GM18867 (cell line): ENCODE measurements at regions not wholly inside any gene's neighbourhood (a gene's known extent, or its start where the extent isn't known, plus 50 kb on each side); places are given as distances from the start of the nearest gene placed in this dataset.
"Not testable (repeated sequence)": the region's sequence is repeated elsewhere in the genome, so short reads cannot be mapped to it uniquely, and the experiment has no call there.

Experiments used
- ATAC-seq: cut with Tn5 transposase; IDR thresholded peaks from one replicate; pipeline ENCODE4 v1.9.1; 2021; ENCODE audit warnings: mild to moderate bottlenecking, moderate library complexity; ENCODE audit not compliant: unreplicated experiment

DNA sequence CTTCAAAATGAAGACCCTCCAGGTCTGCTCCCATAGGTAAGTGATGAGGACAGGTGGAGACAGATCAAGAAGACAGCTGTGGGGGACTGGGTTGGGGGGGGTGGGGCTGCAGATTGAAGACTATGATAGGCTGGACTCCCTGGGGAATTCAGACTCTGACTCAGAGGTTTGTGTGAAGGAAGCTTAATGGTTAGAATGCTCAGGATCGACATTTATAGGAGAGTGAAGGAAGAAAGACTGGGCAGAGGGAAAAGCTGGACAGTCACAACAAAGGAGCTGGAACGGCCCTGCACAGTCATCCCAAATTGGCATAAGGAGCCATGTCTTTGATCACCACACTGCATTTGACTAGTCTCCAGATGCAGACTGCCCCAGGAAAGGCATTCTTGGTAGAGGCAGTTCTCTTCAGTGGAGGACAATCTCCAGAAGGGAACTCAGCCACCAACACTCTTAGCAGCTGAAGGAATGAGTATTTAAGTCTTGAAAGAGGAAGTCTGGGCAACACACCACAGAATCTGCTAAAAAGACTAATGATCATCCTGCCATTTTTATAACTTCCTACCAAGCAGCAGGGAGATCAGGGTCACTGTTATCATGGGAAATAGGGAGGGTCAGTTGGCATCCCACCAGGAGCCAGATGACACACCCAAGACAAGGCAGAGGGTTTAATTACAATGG, 120.0 kb upstream of the ZC3H11B start:
- no peak for ATAC-seq

DNA sequence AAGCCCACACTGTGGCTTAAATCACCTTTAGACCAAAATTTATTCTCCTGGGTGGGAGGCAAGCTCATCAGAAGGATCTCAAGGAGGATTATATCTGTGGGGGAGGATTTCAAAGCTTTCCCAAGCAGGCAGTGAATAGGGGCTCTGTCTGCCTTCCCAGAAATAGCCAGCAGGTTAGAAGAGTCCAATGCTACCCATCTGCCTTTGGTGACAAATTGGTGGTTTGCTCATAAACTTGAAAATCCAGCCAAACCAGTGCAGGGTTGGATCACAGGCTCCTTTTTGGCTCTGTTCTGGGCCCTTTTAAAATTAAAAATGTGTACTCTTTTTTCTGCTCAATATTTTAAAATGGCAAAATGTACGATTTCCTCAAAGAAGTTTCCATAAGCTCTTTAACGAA, 118.9 kb upstream of the ZC3H11B start:
- ATAC-seq = no peak

GRCh38 chr1:219726480-219727272, 113.8 kb upstream of the ZC3H11B start:
- no peak for ATAC-seq

DNA sequence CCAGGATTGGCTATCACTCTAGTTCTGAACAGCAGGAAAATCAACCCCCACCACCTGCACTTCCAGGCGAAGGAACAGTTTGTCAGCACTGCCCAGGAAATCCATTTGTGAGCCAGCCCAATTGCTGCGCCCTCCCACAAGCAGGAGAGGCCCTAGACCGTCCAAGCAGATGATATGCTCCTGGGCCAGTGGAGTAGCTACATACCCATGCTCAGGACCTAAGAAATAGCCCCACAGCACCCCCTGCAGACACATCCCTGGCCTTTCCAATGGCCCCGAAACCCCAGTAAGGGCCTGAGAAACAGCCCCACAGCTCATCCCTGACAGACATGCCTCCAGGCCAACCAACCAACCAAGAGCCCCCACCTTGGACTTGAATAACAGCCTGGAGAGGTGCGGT, 111.5 kb upstream of the ZC3H11B start:
- no peak for ATAC-seq

DNA sequence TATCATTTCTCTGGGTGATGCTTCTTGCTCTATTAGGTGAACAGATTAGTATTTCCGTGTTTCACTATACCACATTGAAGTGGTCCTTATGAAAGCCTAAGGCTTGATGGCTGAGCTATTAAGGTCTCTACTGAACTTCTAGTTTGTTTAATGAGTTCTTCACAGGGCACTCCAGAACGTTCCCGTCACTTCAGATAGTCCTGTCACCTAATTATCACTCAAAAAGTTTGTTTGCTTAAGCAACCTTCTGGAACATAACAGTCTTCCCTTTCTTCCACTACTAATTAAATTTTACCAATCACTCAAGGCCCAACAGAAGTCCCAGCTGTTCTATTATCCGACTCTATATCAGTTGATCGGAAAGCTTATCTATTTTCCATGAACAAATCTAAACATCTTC, 104.6 kb upstream of the ZC3H11B start:
- no peak for ATAC-seq

- no peak for ATAC-seq
Measured at GRCh38 chr1:219716611-219717114, 103.8 kb upstream of the ZC3H11B start.

DNA sequence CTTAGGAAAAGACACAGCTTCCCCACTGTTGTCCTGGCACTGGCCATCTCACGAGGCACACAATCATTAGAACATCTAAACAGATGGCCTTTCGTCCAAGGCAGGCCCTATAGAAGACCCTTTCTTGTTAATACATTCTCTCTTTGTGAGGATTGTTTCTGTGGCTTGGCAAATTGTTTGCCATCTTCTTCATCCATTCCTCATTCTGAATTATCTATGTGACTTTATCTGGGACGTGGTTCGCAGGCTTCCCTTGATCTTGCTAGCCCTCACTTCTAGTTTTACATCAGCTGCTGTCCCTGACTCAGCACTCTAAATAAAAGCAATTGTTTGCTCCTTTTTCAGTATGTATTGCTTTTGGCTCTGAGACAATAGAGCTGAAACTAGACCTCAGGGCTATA, 101.1 kb upstream of the ZC3H11B start:
- no peak for ATAC-seq

DNA sequence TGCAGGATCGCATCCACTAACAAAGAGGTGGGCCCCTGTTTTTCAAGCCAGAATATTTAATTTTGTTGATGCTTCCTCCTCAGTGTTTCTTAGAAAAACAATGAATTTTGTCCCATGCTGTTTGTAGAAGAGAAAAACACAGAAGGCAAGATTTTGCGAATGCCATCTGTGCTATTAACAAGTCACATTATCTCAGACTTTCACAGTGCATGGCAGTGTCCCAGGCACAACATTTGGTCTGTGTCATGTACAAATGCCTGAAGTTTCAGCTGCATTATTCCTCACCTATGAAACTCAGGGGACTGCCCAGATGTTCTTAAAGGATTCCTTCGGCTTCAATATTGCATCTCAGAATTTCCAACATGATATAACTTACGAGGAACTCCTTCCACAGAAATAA, 99.6 kb upstream of the ZC3H11B start:
- no peak for ATAC-seq

- no peak for ATAC-seq
Measured at GRCh38 chr1:219710529-219711194, 97.8 kb upstream of the ZC3H11B start.

DNA sequence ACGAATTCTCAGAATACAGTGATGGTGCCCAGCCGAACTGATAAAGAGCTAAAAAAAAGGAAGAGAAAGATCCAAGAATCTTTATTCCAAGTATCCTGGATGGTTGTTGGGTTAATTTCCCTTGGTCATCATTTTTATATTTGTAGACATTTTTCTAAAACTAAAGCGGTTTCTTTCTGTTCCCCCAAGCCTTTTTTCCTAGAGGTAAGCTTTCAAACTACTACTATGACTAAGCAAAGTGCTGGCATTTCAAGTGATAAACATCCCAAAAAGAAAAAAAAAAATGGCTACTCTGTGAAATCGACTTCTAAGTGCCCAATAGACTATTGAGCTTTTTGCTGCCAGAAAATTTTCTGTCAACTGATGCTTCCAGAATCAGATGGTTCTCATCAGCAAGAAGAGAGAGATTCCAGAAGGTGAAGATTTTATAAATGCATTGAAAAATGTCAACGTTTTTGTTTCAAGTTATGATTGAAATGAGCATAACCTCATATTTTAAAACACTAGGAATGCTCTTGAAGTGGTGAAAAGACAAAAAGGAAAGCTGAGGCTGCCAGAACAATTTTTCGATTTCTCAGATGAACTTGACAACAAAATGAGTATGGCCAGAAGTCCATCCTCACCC, 96.1 kb upstream of the ZC3H11B start:
- no peak for ATAC-seq

DNA sequence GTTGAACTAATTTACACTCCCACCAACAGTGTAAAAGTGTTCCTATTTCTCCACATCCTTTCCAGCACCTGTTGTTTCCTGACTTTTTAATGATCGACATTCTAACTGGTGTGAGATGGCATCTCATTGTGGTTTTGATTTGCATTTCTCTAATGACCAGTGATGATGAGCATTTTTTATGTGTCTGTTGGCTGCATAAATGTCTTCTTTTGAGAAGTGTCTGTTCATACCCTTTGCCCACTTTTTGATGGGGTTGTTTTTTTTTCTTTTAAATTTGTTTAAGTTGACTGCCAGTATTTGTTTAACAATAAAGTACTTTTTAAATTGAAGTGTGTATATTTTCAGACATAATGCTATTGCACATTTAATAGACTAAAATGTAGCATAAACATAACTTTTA, 95.0 kb upstream of the ZC3H11B start:
- ATAC-seq = not testable (repeated sequence)

GRCh38 chr1:219704331-219704730, 91.4 kb upstream of the ZC3H11B start:
- not testable (repeated sequence) for ATAC-seq

GRCh38 chr1:219703368-219703639, 90.4 kb upstream of the ZC3H11B start:
- ATAC-seq = no peak

- ATAC-seq = no peak
Measured at GRCh38 chr1:219701476-219701875, 88.6 kb upstream of the ZC3H11B start.

- no peak for ATAC-seq
Measured at GRCh38 chr1:219699870-219700269, 87.0 kb upstream of the ZC3H11B start.

DNA sequence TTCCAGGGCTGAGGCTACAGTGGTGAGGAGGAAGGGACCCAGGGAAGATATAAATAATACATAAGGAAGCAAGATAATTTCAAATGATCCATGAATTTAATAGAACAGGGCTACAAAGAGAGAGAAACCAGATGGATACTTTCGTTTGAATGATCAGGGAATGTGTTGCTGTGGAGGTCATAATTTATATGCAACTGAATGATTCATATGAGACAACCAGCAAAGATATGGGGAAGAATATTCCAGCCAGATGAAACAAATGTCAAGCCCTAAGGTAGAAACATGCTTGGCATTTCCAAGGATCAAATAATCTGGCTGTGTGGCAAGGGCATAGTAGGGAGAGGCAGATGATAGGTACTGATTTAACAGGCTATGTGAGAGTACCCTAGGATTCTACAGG, 84.8 kb upstream of the ZC3H11B start:
- ATAC-seq = no peak

DNA sequence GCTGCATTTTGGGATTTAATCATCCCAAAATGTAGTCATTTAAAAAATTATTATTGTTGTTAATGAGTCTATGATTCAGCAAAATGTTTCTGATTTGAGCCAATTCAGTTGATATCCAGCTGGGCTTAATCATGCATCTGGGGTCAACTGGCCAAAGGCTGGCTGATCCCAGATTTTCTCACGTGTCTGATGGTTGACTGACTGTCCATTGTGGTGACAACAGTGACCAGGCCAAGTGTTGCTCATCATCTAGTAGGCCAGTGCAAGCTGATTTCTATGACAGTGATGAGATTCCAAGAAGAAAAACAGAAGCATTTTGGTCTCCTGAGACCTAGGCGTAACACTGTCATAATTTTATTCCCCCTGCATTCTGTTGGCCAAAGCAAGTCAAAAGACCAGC, 80.1 kb upstream of the ZC3H11B start:
- ATAC-seq = no peak

GRCh38 chr1:219689774-219690173, 76.9 kb upstream of the ZC3H11B start:
- no peak for ATAC-seq

GRCh38 chr1:219687779-219688178, 74.9 kb upstream of the ZC3H11B start:
- ATAC-seq = no peak

GRCh38 chr1:219686171-219686570, 73.3 kb upstream of the ZC3H11B start:
- ATAC-seq = no peak

DNA sequence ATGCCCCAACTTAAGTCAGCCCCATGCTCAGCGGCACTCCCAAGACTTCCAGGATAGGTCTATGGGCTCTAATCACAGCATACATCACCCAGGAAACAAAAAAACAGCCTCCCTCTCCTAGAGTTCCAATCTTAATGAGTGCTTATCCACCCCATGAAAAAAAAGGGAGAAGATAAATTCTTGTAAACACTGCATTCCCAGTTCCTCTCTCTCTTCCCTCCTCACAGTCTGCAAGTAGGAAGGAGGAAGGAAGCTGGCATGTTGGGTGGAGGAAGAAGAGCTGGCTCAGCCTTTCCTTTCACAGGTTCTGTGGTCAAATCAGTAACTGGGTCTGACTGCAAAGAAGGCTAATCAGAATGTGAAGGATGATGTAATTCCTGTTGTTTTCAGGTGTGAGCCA, 69.9 kb upstream of the ZC3H11B start:
- ATAC-seq = no peak

DNA sequence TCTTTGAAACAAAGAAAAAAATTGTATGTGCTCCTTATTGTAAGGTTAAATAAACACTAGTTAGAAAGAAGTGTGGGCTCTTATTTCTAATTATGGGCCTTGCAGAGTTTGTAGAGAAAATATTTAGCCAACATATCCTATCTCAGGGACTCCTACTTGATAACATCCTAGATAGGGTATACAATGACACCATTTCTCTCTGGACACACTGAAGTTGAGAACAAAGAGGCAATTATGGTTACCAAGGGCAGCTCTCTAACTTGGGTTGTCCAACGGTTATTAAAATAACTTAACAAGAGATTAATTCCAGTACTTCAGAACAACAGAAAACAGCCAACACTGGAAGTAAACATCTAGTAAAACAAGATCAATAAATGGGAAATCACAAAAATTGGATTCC, 69.0 kb upstream of the ZC3H11B start:
- no peak for ATAC-seq
